SKM-1 treated with dmso at 0.1 percent for 144 hours (cell line): ENCODE measurements at regions not wholly inside any gene's neighbourhood (a gene's known extent, or its start where the extent isn't known, plus 50 kb on each side); places are given as distances from the start of the nearest gene placed in this dataset.
"Not testable (repeated sequence)": the region's sequence is repeated elsewhere in the genome, so short reads cannot be mapped to it uniquely, and the experiment has no call there.

ENCODE experiments used
- DNase-seq: peaks from one replicate; lab custom pipeline; 2025; ENCODE audit not compliant: unreplicated experiment; lab: John Stamatoyannopoulos, UW

GRCh38 chr9:33623658-33624586 lies 99.9 kb downstream of the ANKRD18B start:
- peak; percentile 65 for DNase-seq

- DNase-seq, result not testable (repeated sequence)
Measured at GRCh38 chr9:33628318-33628717, 104.3 kb downstream of the ANKRD18B start.

GRCh38 chr9:33628865-33629410 lies 104.9 kb downstream of the ANKRD18B start:
- no peak for DNase-seq

- no peak for DNase-seq
Measured at GRCh38 chr9:33633636-33634035, 109.6 kb downstream of the ANKRD18B start.

GRCh38 chr9:33637881-33638280 lies 113.8 kb downstream of the ANKRD18B start:
- no peak for DNase-seq

- peak; percentile 16 for DNase-seq
Measured at GRCh38 chr9:33638391-33638915, 114.4 kb downstream of the ANKRD18B start.

GRCh38 chr9:33645706-33646105 lies 121.7 kb downstream of the ANKRD18B start:
- no peak for DNase-seq

GRCh38 chr9:33649463-33649862 lies 125.4 kb downstream of the ANKRD18B start:
- DNase-seq, result no peak

- DNase-seq, result no peak
Measured at GRCh38 chr9:33651125-33651524, 127.1 kb downstream of the ANKRD18B start.

GRCh38 chr9:33659921-33660320 lies 135.4 kb upstream of the PRSS3 start:
- no peak for DNase-seq

- no peak for DNase-seq
Measured at GRCh38 chr9:33660772-33661171, 134.6 kb upstream of the PRSS3 start.

- DNase-seq, result no peak
Measured at GRCh38 chr9:33661176-33661575, 134.2 kb upstream of the PRSS3 start.

GRCh38 chr9:33662871-33663270 lies 132.5 kb upstream of the PRSS3 start:
- no peak for DNase-seq

- not testable (repeated sequence) for DNase-seq
Measured at GRCh38 chr9:33676194-33676745, 119.1 kb upstream of the PRSS3 start.

GRCh38 chr9:33676746-33677505 lies 118.4 kb upstream of the PRSS3 start:
- no peak for DNase-seq

GRCh38 chr9:33677506-33677809 lies 117.9 kb upstream of the PRSS3 start:
- DNase-seq, result no peak

GRCh38 chr9:33677961-33678360 lies 117.4 kb upstream of the PRSS3 start:
- DNase-seq, result no peak

- no peak for DNase-seq
Measured at GRCh38 chr9:33682551-33682950, 112.8 kb upstream of the PRSS3 start.

GRCh38 chr9:33684831-33685230 lies 110.5 kb upstream of the PRSS3 start:
- no peak for DNase-seq

GRCh38 chr9:33686942-33687341 lies 108.4 kb upstream of the PRSS3 start:
- no peak for DNase-seq

- DNase-seq, result peak; percentile 35
Measured at GRCh38 chr9:33687779-33688178, 107.6 kb upstream of the PRSS3 start.
